Choroid plexus epithelial cell (primary cell): ENCODE measurements at regions not wholly inside any gene's neighbourhood (a gene's known extent, or its start where the extent isn't known, plus 50 kb on each side); places are given as distances from the start of the nearest gene placed in this dataset.
"Not testable (repeated sequence)": the region's sequence is repeated elsewhere in the genome, so short reads cannot be mapped to it uniquely, and the experiment has no call there.

Experiments
- DNase-seq: peaks from one replicate; pipeline ENCODE4 v3.0.0-alpha.2; 2010; ENCODE audit warnings: low read depth
- H3K4me3 ChIP-seq: 2 replicates; pipeline ENCODE4 v1.5.1; 2011; ENCODE audit warnings: low read depth, mild to moderate bottlenecking, control low read depth, low read length, moderate library complexity
- CTCF ChIP-seq: conservative IDR thresholded peaks from 2 replicates; pipeline ENCODE4 v1.5.1; 2011; ENCODE audit warnings: low read depth, mild to moderate bottlenecking, control low read depth, inconsistent platforms, low read length, moderate library complexity

GRCh38 chr7:32648408-32649156 is 153.3 kb downstream of the AVL9 start:
- no peak for DNase-seq
- no peak for TF ChIP-seq CTCF
- H3K4me3 ChIP-seq = no peak overlapping the region

DNA sequence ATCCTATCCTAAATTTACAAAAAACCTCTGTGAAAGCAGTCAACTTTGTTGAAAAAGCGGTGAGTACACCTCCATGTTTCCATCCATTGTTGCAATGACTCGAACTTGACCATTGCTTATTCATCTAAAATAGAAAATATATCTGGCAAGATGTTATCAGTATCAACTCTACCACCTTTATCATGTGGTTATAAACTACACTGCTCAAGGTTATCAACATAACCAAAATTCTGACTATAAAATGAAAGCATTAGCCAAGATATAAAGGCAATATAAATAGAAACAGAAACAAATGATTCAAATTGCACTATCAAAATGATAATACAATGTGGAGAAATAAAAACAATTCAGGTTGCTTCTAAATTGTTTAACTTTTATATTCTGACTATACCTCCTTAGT is 150.0 kb downstream of the AVL9 start:
- DNase-seq, H3K4me3 ChIP-seq: not testable (repeated sequence)

GRCh38 chr7:32643194-32643593 is 147.9 kb downstream of the AVL9 start:
- TF ChIP-seq CTCF = no peak
- DNase-seq = no peak
- H3K4me3 ChIP-seq = no peak overlapping the region

DNA sequence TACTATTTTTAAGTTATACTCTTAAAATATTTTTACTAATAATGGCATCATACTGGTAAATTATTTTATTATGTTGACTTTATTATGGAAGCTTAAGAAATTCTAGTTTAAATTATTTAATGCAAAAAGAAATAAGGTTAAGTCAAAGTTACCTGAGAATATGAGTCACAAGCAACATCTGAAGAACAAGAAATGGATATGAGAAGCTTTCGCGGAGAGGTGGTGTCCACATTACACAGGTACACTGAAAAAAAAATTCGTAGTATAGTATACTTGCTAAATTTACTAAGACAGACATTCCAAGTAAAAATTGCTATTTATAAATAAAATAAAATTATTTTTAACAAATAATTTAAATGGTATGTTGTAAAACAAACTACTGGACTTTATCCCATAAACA is 143.8 kb downstream of the AVL9 start:
- no peak for DNase-seq
- no peak overlapping the region for H3K4me3 ChIP-seq
- no peak for TF ChIP-seq CTCF

- peak; percentile 4 for DNase-seq
- H3K4me3 ChIP-seq = not testable (repeated sequence)
Measured at GRCh38 chr7:32638479-32639121, 143.3 kb downstream of the AVL9 start.
